NCI-H187 treated with DMSO at 0.1 percent for 48 hours (cell line): ENCODE measurements at regions not wholly inside any gene's neighbourhood (a gene's known extent, or its start where the extent isn't known, plus 50 kb on each side); places are given as distances from the start of the nearest gene placed in this dataset.
"Not testable (repeated sequence)": the region's sequence is repeated elsewhere in the genome, so short reads cannot be mapped to it uniquely, and the experiment has no call there.

Experiments used
- DNase-seq: peaks from one replicate; lab custom pipeline; 2025; lab: John Stamatoyannopoulos, UW

DNA sequence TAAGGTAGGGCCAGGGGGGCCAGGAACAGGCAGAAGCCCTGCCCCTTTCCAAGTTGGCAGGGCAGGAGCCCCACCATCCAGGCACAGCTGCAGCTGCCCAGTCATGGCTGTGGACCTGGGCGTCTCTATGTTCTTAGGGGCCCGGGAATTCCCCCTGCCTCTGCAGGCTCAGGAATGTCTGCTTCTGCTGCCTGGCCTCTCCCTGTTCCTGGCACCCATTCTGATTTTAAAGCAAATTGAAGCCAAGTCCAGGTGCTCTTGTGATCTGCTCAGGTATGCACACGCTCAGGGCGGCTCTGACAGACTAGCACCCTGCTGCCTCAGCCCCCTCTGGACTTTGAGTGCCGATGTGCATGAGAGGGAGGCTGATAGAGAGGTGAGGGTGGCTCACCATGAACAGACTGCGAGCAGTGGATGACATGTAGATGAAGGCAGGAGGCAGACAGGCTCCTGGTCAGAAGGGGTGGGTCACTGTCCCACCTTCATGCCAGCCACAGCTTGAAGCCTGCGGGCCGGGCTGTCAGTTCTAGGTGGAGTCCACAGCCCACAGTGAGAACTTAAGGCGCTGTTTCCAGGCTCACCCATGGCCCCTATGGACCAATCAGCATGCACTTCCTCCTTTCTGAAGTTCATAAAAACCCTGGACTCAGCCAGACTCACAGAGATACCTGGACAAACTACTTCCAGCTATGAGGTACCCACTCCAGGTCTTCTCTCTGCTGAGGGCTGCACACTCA, 747.8 kb upstream of the GBE1 start:
- DNase-seq: no peak

DNA sequence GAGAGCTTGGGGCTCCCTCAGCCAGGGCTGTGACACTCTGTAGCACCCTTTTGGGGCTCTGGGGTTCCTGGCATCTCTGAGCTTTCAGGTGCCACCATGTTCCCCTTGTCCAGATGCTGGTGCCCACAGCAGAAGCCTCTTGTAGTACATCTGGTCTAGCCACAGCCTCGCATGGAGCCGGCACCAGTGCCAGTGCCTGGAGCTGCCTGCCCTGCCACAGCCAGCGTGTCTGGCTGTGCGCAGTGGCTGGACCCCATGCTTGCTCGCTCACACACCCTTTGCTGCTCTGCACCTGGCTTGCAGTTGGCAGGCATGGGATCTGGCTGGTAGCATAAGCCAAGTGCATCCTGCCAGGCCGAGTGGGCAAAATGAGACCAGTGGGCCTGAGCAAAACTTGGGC, 744.8 kb upstream of the GBE1 start:
- no peak for DNase-seq

DNA sequence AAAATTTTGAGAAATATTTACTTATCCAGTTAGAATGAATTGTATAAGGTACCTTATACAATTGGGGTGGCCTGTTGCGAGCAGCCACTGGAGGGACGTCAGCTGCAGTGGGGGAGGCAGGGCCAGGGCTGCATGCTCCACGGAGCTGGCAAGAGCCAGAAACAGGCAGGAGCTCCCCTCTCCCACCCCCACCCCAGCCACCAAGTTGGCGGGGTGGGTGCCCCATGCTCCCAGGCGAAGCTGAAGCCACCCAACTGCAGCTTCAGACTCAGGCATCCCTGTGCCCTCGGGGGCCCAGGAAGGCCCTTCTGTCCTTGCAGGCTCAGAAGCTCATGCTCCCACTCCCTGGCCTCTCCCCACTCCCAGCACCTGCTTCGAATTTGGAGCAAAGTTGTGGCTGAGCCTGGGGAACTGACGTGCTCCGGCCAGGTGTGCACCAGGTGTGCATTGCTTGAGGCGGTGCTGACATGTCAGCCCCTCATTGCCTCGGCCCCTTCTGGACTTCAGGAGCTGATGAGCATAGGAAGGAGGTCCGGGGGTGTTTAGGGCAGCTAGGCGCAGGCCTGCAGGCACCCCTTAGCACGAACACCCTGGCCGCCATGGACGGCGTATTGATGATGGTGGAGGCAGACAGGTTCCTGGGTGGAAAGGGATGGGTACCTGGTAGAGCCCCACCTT, 743.8 kb upstream of the GBE1 start:
- no peak for DNase-seq

DNA sequence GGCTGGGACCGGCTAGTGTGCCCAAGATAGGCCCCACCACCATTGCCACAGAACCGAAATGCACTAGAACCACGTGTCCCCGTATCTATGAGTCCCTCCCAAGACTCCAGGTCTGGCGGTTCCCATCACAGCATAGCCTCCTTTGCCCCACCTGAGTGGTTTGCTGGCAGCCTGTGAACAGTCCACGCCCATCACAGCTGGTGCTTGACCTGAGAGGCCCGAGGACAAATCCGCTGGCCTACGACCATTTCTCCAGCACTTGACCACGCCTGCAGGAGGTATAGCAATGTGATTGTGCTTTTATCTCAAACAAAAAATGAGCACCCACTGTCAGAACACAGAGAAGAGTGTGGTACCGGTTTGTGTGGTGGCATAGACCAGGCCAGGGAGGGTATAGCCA, 736.7 kb upstream of the GBE1 start:
- DNase-seq: no peak

DNA sequence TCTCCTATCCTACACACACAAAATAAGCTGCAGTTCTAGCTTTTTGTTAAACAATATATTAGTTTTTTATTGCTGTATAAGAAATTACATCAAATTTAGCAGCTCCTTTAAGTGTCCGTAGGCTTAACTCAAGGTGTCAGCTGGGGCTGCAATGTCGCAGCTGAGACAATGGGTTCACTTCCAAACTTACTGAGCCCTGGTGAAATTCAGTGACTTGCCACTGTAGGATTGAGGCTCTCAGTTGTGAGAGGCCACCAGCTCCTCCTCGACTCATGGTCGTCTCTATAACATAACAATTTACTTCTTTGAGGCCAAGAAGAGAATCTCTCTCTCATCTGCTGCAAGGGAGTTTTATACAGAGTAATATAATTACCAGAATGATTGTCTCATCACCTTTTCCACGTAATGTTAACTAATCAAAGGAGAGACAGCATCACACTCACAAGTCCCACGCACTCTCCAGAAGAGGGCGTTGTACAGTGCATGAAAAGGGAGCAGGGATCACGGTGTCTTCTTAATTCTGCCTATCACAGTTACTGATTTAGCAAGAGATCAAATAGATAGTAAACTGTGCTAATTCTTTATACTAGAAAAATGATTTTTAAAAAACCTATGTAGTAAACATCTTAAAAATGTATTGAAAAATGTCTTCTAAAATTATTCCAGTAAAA, 735.6 kb upstream of the GBE1 start:
- no peak for DNase-seq

DNA sequence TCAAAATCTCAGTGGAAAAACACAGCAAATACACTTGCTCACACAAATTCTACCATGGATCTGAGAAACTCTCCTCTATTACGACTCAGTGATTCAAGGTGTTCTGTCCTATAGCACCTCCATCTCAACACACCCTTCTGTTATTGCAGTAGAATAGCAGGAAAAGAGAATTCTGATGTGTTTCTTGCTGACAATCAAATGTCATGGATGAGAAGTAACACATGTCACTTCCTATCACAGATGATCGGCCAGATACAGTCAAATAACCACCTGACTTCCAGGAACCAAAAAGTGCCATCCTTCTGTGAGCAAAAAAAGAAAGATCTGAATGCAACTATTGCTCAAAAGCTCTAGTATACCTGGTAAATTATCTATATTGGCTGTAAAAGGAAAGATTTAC, 734.2 kb upstream of the GBE1 start:
- DNase-seq: no peak

DNA sequence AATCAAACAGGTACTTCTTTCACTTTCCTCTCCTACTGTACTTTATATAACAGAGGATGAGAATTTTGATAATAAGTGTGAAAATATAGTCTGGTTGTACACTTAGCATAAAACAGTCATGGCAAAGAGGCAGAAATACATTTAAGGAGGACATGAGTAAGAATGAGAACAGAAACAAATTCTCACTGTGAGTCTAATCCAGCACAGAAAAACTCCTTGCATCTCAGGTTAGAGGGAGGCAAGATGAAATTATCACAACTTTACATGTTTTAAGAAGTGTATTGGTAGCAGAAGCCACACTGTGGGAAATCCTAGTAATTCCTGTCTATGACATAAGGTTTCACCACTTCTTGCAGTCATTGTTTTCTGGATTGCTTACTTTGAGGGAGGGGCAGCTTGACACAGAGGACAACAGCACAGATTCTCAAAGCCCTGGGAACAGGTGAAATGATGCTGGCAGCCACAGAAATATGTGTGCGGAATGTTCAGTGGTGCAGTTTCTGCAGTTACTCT, 733.6 kb upstream of the GBE1 start:
- DNase-seq: no peak

DNA sequence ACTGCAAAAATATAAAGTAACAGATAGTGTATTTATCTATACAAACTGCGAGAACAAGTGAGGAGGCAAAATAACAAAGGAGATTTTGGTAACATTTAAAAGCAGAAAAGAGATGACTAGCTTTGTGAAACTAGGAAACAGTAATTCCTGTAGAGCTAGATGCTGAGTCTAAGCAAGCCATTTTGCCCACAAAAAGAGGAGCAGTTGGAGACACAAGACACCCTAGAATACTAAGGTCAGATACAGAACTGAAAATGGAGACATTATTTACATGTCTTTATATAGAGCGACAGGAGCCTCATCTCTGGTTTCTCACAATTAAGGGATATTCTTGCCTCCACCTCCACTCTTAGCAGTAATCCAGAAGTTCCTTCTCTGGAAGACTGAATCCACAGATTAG, 732.4 kb upstream of the GBE1 start:
- no peak for DNase-seq

DNA sequence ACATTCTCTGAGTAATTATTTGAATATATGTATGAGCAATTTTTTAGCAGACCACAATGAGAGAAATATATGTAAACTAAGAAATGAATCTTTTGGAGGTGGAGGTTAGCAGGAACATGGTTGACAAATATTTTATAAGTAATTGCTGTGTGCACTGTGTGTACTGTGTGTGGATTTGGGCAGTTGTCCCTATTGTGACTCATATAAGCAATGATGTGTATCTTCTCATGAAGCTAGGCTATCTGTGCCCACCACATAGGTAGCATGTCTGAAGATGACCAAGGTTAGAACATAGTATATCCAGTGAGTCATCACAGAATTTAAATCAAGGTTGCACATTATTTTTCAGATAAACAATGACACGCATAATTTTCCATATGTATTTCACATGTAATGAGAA, 713.9 kb upstream of the GBE1 start:
- no peak for DNase-seq

DNA sequence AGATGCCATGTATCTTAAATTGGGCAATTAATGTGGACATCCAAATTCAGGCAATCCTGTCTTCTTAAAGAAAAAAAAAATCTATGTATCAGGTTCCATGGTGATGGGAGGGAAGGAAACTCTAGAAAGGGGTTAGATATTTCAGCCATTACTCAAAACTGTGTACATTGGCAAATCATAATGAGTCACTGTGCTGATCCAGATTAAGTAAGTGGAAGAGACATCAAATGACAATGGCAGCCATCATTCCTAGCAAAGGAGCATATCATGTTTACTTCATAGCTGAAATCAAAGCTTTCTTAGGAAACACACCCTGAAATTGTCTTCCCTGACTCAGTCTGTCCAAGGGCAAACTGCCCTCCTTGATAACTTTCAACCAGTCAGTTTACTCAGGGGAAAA, 713.3 kb upstream of the GBE1 start:
- no peak for DNase-seq

DNA sequence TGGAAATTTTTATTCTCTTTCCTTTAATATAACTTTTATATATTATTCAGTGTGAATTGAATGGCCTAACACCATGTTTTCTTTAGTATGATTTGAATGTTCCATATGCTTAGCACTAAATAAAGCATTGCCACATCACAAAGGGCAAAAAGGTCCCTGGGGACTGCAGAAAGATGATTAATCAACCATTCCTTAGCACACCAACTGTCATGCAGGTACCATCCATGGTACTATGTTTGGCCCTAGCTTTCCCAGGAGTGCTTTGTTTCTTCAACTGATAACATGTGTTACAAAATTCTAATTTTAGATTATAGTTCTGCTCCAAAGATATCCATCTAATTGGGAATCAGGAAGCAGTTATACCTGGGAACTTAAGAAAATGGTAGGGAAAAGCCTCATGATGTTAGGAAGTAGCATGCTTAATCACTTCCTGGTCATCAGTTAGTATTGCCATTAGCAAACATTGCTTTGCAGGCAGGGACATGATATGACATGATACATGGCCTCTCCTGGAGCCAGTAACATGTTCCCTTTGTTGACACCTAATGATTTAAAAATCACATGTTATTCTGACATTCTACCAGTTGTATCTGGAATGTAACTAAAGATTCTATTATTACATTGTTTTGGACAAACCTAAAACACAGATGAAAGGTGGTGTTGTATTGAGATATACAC, 712.6 kb upstream of the GBE1 start:
- DNase-seq: no peak

DNA sequence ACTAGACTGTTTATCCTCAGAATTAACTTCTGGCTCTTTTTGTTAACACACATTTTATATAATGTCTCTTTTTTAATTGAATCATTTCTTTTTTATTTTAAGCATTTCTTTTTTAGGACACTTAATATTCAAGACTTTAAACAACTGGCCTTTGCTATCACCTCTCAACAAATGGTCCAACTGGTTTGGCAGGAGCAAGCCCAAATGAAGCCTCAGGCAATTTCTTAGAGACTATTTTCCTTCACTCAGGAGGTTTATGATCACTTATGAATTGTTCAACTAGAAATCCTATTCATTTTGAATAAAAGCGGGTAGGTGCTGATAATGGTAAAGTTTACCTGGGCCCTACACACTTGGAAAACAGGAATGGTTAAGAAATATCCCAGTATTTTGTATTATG, 705.6 kb upstream of the GBE1 start:
- DNase-seq: no peak

DNA sequence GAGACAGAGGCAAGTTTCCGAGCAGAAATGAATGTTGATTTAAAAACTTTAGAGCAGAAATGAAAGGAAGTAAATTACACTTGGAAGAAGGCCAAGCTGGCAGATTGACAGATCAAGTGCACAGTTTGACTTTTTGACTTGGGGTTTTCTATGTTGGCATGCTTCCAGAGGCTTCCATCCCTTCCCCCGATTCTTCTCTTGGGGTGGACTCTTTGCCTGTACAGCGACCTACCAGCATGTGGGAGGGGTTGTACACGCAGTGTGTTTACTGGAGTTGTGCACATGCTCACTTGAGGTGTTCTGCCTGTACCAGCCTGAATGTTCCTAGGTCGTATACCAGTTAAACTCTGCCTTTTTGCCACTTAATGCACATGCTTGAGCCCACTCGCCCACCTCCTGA, 701.5 kb upstream of the GBE1 start:
- DNase-seq: no peak

DNA sequence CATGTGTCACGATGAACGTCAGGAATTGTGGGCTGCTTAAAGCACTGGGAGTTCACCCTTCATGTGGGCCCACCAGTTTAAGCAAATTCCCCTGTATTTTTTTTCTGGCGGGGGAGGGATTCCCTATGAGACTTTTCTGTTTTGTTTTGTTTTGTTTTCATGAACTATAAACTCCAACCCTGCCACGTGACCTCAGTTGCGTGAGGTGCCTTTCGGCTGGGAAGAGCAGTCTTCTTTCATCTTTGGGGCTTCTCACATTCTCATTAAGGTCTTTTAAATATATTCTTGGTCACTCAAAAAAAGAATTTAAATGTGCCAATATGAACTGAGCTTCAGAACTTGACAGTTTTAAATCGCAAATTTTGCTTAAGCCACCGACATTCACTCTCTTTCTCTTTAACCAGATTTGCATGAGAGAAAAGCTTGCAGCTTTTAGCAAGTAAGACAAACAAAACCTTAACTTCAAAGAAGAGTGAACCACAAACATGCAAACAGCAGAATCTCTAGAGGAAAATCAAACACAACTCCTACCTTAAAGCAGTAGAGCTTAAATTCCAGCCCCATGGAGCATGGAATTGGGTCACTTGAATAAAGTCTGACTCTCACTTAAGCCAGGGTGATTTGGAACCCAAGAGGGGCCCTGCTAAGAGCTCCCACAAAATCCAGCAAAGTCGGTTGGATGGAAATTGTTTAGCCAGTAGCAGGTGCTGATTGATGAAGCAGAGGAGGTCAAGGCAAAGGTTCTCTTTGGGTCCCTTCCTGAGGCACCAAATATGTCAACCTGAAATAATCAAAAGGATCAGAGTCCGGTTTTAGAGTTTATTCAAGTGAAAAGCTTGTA, 699.8 kb upstream of the GBE1 start:
- DNase-seq: no peak

DNA sequence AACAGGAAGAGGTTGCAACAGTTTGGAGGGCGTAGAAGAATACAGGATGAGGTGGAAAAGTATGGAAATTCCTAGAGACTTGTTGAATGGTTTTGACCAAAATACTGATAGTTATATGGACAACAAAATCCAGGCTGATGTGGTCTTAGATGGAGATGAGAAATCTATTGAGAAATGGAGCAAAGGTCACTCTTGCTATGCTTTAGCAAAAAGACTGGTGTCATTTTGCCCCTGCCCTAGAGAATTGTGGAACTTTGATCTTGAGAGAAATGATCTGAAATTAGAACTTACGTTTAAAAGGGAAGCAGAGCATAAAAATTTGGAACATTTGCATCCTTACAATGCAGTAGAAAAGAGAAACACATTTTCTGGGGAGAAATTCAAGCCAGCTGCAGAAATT, 686.9 kb upstream of the GBE1 start:
- no peak for DNase-seq

DNA sequence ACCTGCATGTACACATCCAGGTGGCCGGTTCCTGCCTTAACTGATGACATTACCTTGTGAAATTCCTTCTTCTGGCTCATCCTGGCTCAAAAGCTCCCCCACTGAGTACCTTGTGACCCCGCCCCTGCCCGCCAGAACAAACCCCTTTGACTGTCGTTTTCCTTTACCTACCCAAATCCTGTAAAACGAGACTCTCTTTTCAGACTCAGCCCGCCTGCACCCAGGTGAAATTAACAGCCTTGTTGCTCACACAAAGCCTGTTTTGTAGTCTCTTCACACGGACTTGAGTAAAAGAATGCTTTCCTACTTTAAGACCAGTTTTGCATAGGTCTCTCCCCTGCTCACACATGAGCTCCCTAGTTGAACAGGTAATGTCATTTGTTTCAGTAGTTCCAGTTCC, 667.4 kb upstream of the GBE1 start:
- not testable (repeated sequence) for DNase-seq

DNA sequence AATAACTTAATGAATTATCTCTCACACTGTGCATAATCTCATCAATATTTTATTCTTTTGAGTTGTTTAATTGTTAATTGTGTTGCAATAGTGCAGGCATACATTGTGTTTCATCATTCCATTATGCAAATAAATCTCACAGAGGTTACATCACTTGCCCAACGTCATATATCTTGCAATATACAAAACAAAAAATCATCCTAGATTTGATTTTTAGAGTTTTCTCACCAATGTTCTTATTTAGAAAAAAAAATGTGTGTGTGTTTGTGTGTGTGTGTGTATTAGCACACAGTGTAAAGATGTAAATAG, 662.5 kb upstream of the GBE1 start:
- DNase-seq: no peak

DNA sequence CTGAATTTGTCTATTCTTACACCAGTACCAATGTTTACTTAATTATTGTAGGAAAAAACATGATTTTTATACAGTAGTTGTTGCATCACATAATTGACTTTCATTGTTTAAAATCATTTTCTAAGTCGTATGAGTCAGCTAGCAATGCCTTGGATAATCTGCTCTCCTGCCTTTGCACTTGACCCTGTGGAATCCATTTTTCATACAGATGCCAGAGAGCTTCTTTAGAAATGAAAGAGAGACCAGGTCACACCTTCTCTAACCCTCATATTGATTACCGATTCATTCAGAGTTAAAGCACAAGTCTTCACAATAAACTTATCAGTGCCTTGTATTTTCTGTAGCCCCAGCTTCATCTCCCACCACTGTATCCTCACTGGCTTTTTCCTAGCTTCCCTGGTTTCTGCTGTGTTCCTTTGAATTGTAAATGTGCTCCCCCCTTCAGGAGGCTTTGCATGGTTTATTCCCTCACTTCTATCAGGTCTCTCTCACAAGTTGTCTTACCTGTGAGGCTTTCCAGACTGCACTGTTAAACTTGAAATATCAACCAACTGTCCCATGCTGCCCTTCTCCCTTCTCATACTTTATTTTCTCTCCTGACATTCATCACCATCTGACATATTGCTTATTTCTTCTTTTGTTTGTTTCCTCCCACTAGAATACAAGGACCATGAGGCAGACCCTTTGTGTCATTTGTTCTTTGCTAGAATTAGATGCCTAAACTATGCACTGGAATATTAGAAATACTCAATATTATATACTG, 662.0 kb upstream of the GBE1 start:
- DNase-seq: no peak

DNA sequence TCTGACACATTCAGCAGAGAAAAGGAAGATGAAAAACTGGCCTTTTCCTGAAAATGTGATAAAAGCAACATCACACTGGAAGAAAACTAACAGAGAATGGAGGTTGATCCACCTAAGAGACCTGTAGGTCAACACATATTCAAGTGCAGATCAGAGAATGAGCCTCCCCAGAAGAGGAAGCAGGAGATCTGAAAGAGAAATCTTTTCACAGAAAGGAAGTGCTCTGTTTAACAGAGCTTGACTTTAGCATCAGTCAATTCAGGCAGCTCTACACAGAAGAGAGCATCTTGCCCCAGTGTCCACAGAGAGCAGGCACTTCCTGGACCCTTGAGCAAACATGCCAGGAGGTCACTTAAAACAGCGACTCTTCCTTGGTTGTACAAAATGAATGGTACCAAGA, 655.4 kb upstream of the GBE1 start:
- DNase-seq: no peak

DNA sequence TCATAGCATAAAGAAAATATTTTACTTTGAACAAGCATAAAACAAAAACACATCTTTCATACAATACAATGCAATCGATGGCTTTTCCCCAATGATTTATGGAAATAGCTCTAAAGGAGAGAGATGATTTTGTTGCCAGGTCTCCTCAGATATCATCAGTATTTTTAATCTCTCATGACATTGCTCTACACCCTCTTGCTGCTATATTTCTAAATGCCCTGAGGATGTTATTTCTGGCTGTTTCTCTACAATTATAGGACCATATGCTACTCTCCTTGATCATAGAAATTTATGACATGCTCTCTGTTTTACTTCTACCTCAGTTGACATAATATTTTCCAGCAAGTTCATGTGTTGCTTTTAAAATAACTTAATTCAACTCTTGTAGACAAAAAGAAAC, 654.9 kb upstream of the GBE1 start:
- DNase-seq: no peak

DNA sequence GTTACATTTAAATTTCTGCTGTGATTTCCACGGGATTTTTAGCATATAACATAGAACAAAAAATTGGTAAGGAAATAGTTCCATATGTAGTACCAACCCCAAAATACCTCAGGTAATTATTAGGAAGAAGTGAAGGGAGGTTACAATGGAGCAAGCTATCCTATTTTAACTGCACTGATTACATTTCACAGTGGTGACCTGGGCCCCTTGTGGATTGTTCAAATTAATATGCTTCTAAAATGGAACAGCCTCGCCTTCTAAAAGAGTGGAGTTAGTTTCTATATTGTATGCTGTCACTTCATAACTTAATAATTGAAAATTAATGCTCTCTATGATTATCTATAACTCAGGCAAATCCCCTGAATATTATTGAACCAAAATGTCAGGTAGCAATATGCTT, 651.7 kb upstream of the GBE1 start:
- no peak for DNase-seq
